ENCODE measurements at regions not wholly inside any gene's neighbourhood (a gene's known extent, or its start where the extent isn't known, plus 50 kb on each side); places are given as distances from the start of the nearest gene placed in this dataset.

DNA sequence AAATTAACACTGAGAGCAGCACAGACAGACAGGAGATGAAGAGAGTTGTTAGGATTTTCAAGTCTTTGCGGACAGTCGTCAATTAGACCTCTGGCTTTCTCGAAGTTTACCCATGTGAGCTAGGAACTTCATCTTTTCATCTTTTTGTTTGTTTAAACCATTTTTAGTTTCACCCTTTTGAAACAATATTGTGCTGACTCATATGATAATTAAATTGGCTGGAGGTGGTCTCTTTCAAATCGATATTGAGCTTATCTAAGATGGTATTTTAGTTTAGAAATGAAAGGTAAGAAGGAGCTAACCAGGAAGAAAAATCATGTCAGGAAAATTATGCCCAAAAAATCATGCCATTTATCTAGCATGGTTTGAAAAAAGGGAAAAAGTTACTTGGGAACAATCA is 415.8 kb upstream of the SEMA3A start (continued):
- TF ChIP-seq, protein P1, sequence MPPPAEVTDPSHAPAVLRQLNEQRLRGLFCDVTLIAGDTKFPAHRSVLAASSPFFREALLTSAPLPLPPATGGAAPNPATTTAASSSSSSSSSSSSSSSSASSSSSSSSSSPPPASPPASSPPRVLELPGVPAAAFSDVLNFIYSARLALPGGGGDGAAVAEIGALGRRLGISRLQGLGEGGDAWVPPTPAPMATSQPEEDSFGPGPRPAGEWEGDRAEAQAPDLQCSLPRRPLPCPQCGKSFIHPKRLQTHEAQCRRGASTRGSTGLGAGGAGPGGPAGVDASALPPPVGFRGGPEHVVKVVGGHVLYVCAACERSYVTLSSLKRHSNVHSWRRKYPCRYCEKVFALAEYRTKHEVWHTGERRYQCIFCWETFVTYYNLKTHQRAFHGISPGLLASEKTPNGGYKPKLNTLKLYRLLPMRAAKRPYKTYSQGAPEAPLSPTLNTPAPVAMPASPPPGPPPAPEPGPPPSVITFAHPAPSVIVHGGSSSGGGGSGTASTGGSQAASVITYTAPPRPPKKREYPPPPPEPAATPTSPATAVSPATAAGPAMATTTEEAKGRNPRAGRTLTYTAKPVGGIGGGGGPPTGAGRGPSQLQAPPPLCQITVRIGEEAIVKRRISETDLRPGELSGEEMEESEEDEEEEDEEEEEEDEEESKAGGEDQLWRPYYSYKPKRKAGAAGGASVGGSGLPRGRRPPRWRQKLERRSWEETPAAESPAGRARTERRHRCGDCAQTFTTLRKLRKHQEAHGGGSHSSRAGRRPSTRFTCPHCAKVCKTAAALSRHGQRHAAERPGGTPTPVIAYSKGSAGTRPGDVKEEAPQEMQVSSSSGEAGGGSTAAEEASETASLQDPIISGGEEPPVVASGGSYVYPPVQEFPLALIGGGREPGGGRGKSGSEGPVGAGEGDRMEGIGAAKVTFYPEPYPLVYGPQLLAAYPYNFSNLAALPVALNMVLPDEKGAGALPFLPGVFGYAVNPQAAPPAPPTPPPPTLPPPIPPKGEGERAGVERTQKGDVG (CRISPR knock-in tag; IDR thresholded peaks at IDR 0.05), result no peak
- TF ChIP-seq STAT1 (conservative IDR thresholded peaks at IDR 0.05), result no peak
- no peak for TF ChIP-seq ZNF207 (IDR thresholded peaks at IDR 0.05; ENCODE audit: borderline replicate concordance)

DNA sequence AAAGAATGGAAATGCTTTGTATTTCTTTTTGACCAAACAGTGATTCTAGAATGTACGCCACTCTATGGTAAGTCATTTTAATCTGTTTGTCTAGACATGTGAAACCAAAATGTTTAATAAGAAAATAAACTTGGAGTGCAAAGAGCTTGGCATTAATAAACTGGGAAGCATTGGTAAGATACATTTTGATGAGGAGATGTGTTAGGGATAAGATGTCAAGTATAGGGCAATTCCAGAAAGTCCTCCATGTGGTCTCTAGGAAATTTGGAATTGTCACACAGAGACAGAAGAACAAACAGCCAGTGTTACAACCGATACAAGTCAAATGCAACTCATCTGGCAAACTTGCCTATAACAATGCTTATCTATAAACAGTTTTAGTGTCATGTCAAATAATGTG is 410.7 kb upstream of the SEMA3A start:
- Histone ChIP-seq H3K9ac (ENCODE audit: control insufficient read depth, insufficient read depth, low read length) (no peak overlapping the region), H3K36me3 (ENCODE audit: control insufficient read depth in 2 of 2, insufficient read depth in 2 of 2, low read length in 1 of 2) (no peaks in the 10 kb centered on the region), H2AFZ (ENCODE audit: control insufficient read depth, low read depth, low read length) (no peak overlapping the region), H3K4me3 (no peak overlapping the region), H3K27ac (ENCODE audit: control insufficient read depth, insufficient read depth) (no peak overlapping the region), H3K79me2 (ENCODE audit: control insufficient read depth, insufficient read depth, low read length) (no peaks in the 10 kb centered on the region), H3K9me3 (replicated peaks; ENCODE audit: control insufficient read depth, insufficient read depth, low read length) (no peaks in the 10 kb centered on the region), H3K27me3 (replicated peaks in 1 of 2; ENCODE audit: control insufficient read depth in 2 of 2, insufficient read depth in 2 of 2, low read length in 1 of 2) (no peaks in the 10 kb centered on the region), H3K4me1 (ENCODE audit: control insufficient read depth, insufficient read depth, low read length) (no peaks in the 10 kb centered on the region), H3K4me2 (ENCODE audit: control insufficient read depth, insufficient read depth) (no peak overlapping the region), H4K20me1 (ENCODE audit: control insufficient read depth, insufficient read depth) (no peaks in the 10 kb centered on the region)
- WGBS (ENCODE audit: insufficient coverage, insufficient replicate concordance, low lambda C conversion rate, missing lambda C conversion rate), result 27% methylated on average over 2 of the region's 2 CpGs
- in situ Hi-C loops (cut with MboI), result no loop called here
- ChIA-PET POLR2A (no interaction called here), RAD21 (ENCODE audit: unreplicated experiment) (no interaction called here), SMC1A (ENCODE audit: uncharacterized antibody, unreplicated experiment) (no interaction called here), CTCF (no interaction called here)
- ATAC-seq, result no peak
- TF ChIP-seq POLR2AphosphoS5 (IDR thresholded peaks at IDR 0.05; ENCODE audit: low read length), result no peak
- TF ChIP-seq MEF2B (IDR thresholded peaks at IDR 0.05; ENCODE audit: partially characterized antibody, poor library complexity, severe bottlenecking), result no peak
- no peak for TF ChIP-seq TCF3 (IDR thresholded peaks at IDR 0.05; ENCODE audit: borderline replicate concordance, insufficient read depth, low read depth, low read length)
- TF ChIP-seq, protein P2, sequence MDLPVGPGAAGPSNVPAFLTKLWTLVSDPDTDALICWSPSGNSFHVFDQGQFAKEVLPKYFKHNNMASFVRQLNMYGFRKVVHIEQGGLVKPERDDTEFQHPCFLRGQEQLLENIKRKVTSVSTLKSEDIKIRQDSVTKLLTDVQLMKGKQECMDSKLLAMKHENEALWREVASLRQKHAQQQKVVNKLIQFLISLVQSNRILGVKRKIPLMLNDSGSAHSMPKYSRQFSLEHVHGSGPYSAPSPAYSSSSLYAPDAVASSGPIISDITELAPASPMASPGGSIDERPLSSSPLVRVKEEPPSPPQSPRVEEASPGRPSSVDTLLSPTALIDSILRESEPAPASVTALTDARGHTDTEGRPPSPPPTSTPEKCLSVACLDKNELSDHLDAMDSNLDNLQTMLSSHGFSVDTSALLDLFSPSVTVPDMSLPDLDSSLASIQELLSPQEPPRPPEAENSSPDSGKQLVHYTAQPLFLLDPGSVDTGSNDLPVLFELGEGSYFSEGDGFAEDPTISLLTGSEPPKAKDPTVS (IDR thresholded peaks at IDR 0.05; ENCODE audit: low read depth, low read length), result no peak
- no peak for TF ChIP-seq PML (IDR thresholded peaks at IDR 0.05; ENCODE audit: low read length)
- no peak for TF ChIP-seq POLR2A (IDR thresholded peaks at IDR 0.05; ENCODE audit: low read depth, low read length)
- DNase-seq (ENCODE audit: low read depth, low spot score), result no peak
- no TSS peak for BruUV-seq (replicated peaks)
- FAIRE-seq, result no peak
- intact Hi-C loops (cut with micrococcal nuclease; ENCODE audit: unreplicated experiment), result no loop called here

Data from GM12878 (cell line).